Endothelial cell of umbilical vein (primary cell): ENCODE measurements at regions not wholly inside any gene's neighbourhood (a gene's known extent, or its start where the extent isn't known, plus 50 kb on each side); places are given as distances from the start of the nearest gene placed in this dataset.

ENCODE experiments used
- BruUV-seq: library from RNA; stranded (reverse); fragments of 400-500 nt; replicated peaks from 2 replicates; lab custom pipeline; 2021; lab: Mats Ljungman, UMichigan
- CTCF ChIA-PET: fragments of 300-600, 350-600 bp; sonication (Branson Sonifier 250); formaldehyde crosslinking; loops from one replicate; lab custom pipeline; 2021; ENCODE audit warnings: antibody characterized with exemption, inconsistent platforms; lab: Charles Lee
- POLR2A ChIA-PET: fragments of 300-600, 350-600 bp; sonication (Branson Sonifier 250); formaldehyde crosslinking; loops from one replicate; lab custom pipeline; 2021; ENCODE audit warnings: antibody characterized with exemption, inconsistent platforms; lab: Charles Lee
- DNase-seq: peaks from one replicate; pipeline ENCODE4 v3.0.0-alpha.2; 2011; ENCODE audit warnings: low read depth, low spot score
- FAIRE-seq: peaks from 2 replicates; lab custom pipeline; 2011; peaks lifted over from hg19 to GRCh38; lab: Jason Lieb, UNC
- H2AFZ ChIP-seq: 2 replicates; pipeline ENCODE4 v1.6.0; 2012; ENCODE audit warnings: low read depth, low read length, control low read depth, inconsistent platforms
- H3K27ac ChIP-seq: 2 replicates; pipeline ENCODE4 v1.5.1; 2011; ENCODE audit warnings: low read depth, mild to moderate bottlenecking, control low read depth, low read length, moderate library complexity; ENCODE audit not compliant: insufficient read depth
- H3K27me3 ChIP-seq, 2 experiments: 2 replicates each; pipeline versions ENCODE4 v1.6.0 to v1.6.1; 2011; ENCODE audit warnings: low read length in 2 of 2, mixed read lengths in 1 of 2; ENCODE audit not compliant: control insufficient read depth in 2 of 2, insufficient read depth in 2 of 2
- H3K36me3 ChIP-seq, 2 experiments: 2 replicates in 1 of 2; 3 replicates in 1 of 2; pipeline ENCODE4 v1.5.1; 2011; ENCODE audit warnings: low read length in 2 of 2, mild to moderate bottlenecking in 1 of 2, moderate library complexity in 1 of 2; ENCODE audit not compliant: control insufficient read depth in 2 of 2, insufficient read depth in 2 of 2; ENCODE audit errors: extremely low read depth in 1 of 2
- H3K4me1 ChIP-seq: 3 replicates; pipeline ENCODE4 v1.5.1; 2011; ENCODE audit warnings: mild to moderate bottlenecking, low read length; ENCODE audit not compliant: control insufficient read depth, insufficient read depth; ENCODE audit errors: extremely low read depth
- H3K4me2 ChIP-seq: 2 replicates; pipeline ENCODE4 v1.6.1; 2011; ENCODE audit warnings: low read length, control low read depth, mixed read lengths; ENCODE audit not compliant: insufficient read depth
- H3K4me3 ChIP-seq, 3 experiments: fragments of 200-600 bp in 1 of 3; sonication (generic), shearing (Covaris generic) in 1 of 3; replicated peaks in 1 of 3; 2 replicates each; pipeline ENCODE4 v1.5.1; 2011 to 2016; ENCODE audit warnings: control low read depth in 3 of 3, low read length in 3 of 3, mild to moderate bottlenecking in 2 of 3, inconsistent platforms in 1 of 3, low read depth in 1 of 3, moderate library complexity in 1 of 3; ENCODE audit not compliant: insufficient read depth in 1 of 3
- H3K79me2 ChIP-seq: 2 replicates; pipeline ENCODE4 v1.6.0; 2012; ENCODE audit warnings: low read length, inconsistent platforms; ENCODE audit not compliant: control insufficient read depth, insufficient read depth
- H3K9ac ChIP-seq: replicated peaks from 2 replicates; pipeline ENCODE3; 2011; ENCODE audit warnings: low read length, control low read depth; ENCODE audit not compliant: insufficient read depth; ENCODE audit errors: extremely low read depth
- H3K9me1 ChIP-seq: replicated peaks from 3 replicates; pipeline ENCODE4 v1.6.0; 2011; ENCODE audit warnings: mild to moderate bottlenecking, low read length; ENCODE audit not compliant: control insufficient read depth, insufficient read depth; ENCODE audit errors: extremely low read depth
- H3K9me3 ChIP-seq: replicated peaks from 2 replicates; pipeline ENCODE4 v1.5.1; 2012; ENCODE audit warnings: low read length, inconsistent platforms; ENCODE audit not compliant: control insufficient read depth, insufficient read depth
- H4K20me1 ChIP-seq: replicated peaks from 2 replicates; pipeline ENCODE3; 2011; ENCODE audit warnings: mild to moderate bottlenecking, low read length; ENCODE audit not compliant: control insufficient read depth, insufficient read depth; ENCODE audit errors: extremely low read depth
- CTCF ChIP-seq, 2 donors: IDR thresholded peaks; 1 replicate in 1 of 2; 2 replicates in 1 of 2; pipeline ENCODE4 v1.5.1; 2011; ENCODE audit warnings: low read length in 2 of 2, mild to moderate bottlenecking in 2 of 2, moderate library complexity in 2 of 2, control low read depth in 1 of 2, inconsistent platforms in 1 of 2, low read depth in 1 of 2; ENCODE audit not compliant: insufficient read depth in 1 of 2; ENCODE audit errors: extremely low read depth in 1 of 2
- EZH2 ChIP-seq: IDR thresholded peaks from 2 replicates; pipeline ENCODE4 v1.6.1; 2012; ENCODE audit warnings: borderline replicate concordance, low read depth, mild to moderate bottlenecking, moderate library complexity, low read length, inconsistent platforms; ENCODE audit not compliant: severe bottlenecking
- FOS ChIP-seq: IDR thresholded peaks from 2 replicates; pipeline ENCODE4 v1.6.1; 2011; ENCODE audit warnings: mild to moderate bottlenecking, low read length, moderate library complexity, borderline replicate concordance; ENCODE audit not compliant: insufficient read depth
- GATA2 ChIP-seq: IDR thresholded peaks from 2 replicates; pipeline ENCODE4 v1.7.0; 2011; ENCODE audit warnings: low read depth, mild to moderate bottlenecking, moderate library complexity, mixed read lengths, low read length; ENCODE audit not compliant: insufficient read length, insufficient read depth
- JUN ChIP-seq: IDR thresholded peaks from 2 replicates; pipeline ENCODE4 v1.6.1; 2011; ENCODE audit warnings: borderline replicate concordance, low read depth; ENCODE audit not compliant: insufficient read length, insufficient read depth
- MYC ChIP-seq: IDR thresholded peaks from one replicate; pipeline ENCODE4 v1.6.1; 2011; ENCODE audit warnings: mild to moderate bottlenecking, low read depth, low read length
- POLR2AphosphoS5 ChIP-seq: IDR thresholded peaks from 2 replicates; pipeline ENCODE4 v1.6.1; 2012; ENCODE audit warnings: low read depth, mild to moderate bottlenecking, control low read depth, low read length, moderate library complexity; ENCODE audit not compliant: insufficient read depth
- dilution Hi-C: fragments of 300-500 bp; cut with MboI; formaldehyde crosslinking; loops from one replicate; pipeline ENCODE4 v1.15.0; 2019; ENCODE audit warnings: low sequenced_read_pairs; ENCODE audit not compliant: extremely low pct_ligation_motif_present
- intact Hi-C: fragments of 100-400 bp; cut with micrococcal nuclease; formaldehyde crosslinking; loops from one replicate; pipeline ENCODE4 v1.10.0; 2022

- H3K4me1 ChIP-seq: no peaks in the 10 kb centered on the region
- no peaks in the 10 kb centered on the region for H4K20me1 ChIP-seq
- no peaks in the 10 kb centered on the region for H3K9me3 ChIP-seq
- H3K9me1 ChIP-seq: no peaks in the 10 kb centered on the region
- H3K4me3 ChIP-seq: no peak overlapping the region
- intact Hi-C loops (no loop called here), dilution Hi-C loops (no loop called here)
- no peak overlapping the region for H3K4me2 ChIP-seq
- no peaks in the 10 kb centered on the region for H3K36me3 ChIP-seq
- H3K27me3 ChIP-seq: no peaks in the 10 kb centered on the region
- BruUV-seq: no TSS peak
- H3K27ac ChIP-seq: no peak overlapping the region
- FAIRE-seq (no peak), DNase-seq (no peak)
- ChIA-PET CTCF (interaction anchor here (1.0 to 1.4 kb wide), 2 partner anchors 16 to 34 kb away, joined by 3 read pairs; no protein-coding TSS in a partner anchor), POLR2A (no interaction called here)
- TF ChIP-seq CTCF (IDR thresholded peaks at IDR 0.05; ENCODE audit: extremely low read depth in 1 of 2, insufficient read depth in 1 of 2, low read depth in 1 of 2, low read length in 2 of 2): no peak
- TF ChIP-seq GATA2: no peak
- no peak for TF ChIP-seq EZH2
- TF ChIP-seq MYC: no peak
- no peak for TF ChIP-seq JUN
- no peak for TF ChIP-seq FOS
- no peak for TF ChIP-seq POLR2AphosphoS5
- no peaks in the 10 kb centered on the region for H3K79me2 ChIP-seq
- H3K9ac ChIP-seq: no peak overlapping the region
- H2AFZ ChIP-seq: no peak overlapping the region
Measured at GRCh38 chr3:64961301-64961700, 273.5 kb upstream of the ADAMTS9 start.
